NCI-H1105 treated with DMSO at 0.1 percent for 48 hours (cell line): ENCODE measurements at regions not wholly inside any gene's neighbourhood (a gene's known extent, or its start where the extent isn't known, plus 50 kb on each side); places are given as distances from the start of the nearest gene placed in this dataset.
"Not testable (repeated sequence)": the region's sequence is repeated elsewhere in the genome, so short reads cannot be mapped to it uniquely, and the experiment has no call there.

Source experiments
- DNase-seq: peaks from one replicate; lab custom pipeline; 2025; lab: John Stamatoyannopoulos, UW

DNA sequence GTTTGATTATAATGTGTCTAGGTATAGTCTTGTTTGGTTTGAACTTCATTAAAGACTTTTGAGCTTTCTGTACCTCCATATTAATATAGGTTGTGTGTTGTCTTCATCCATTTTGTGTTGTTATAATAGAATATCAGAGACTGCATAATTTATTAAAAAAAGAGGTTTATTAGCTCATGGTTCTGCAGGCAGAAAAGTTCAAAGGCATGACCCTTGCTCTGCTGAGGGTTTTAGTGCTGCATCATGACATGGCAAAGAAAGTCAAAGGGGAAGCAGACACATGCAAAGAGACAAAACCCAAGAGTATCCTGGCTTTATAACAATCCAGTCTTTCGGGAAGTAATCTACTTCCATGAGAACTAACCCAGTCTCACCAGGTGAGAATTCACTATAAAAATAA lies 358.2 kb downstream of the EDEM1 start:
- no peak for DNase-seq

DNA sequence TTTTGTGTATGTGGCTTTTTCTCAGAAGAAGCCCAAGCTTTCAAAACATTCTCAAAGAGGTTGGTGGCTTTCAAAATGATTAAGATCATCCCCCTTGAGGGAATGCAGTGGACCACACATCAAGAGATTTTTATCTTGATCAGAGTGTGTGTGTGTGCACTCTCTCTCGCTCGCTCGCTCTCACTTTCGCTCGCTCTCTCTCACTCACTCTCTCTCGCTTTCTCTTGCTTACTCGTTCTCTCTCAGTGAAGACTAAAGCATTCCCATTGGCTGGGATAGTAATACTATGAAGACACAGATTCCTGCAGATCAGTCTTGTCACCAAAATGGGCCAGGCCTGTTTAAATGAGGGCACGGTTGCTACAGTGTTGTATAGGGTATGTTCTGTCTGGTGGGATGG lies 365.7 kb downstream of the EDEM1 start:
- no peak for DNase-seq

DNA sequence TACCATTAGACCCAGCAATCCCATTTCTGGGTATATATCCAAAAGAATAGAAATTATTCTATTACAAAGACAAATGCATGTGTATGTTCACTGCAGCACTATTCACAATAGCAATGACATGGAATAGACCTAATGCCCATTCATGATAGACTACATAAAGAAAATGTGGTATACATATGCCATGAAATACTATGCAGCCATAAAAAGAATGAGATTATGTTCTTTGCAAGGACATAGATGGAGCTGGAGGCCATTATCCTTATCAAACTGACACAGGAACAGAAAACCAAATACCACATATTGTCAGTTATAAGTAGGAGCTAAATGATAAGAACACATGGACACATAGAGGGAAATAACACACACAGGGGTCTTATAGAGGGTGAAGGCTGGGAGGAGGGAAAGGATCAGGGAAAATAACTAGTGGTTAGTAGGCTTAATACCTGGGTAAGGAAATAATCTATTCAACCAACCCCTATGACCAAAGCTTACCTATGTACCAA lies 366.8 kb downstream of the EDEM1 start:
- DNase-seq = no peak

DNA sequence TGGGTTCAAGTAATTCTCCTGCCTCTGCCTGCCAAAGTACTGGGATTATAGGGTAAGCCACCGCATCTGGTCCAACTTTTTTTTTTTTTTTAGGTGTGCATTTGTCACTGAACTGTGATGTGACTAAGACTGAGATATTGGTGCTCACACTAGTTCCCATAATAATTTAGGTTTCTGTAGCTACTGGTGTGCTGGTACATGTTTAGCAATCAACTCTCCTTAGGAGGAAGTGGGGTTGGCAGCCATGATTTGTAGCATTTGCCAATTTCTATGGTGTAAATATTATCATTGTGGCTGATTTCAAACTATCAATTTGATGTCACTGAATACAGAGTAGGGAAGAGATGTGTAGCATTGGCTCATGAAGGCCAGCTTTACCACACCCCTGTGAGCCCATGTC lies 372.7 kb downstream of the EDEM1 start:
- DNase-seq = no peak

DNA sequence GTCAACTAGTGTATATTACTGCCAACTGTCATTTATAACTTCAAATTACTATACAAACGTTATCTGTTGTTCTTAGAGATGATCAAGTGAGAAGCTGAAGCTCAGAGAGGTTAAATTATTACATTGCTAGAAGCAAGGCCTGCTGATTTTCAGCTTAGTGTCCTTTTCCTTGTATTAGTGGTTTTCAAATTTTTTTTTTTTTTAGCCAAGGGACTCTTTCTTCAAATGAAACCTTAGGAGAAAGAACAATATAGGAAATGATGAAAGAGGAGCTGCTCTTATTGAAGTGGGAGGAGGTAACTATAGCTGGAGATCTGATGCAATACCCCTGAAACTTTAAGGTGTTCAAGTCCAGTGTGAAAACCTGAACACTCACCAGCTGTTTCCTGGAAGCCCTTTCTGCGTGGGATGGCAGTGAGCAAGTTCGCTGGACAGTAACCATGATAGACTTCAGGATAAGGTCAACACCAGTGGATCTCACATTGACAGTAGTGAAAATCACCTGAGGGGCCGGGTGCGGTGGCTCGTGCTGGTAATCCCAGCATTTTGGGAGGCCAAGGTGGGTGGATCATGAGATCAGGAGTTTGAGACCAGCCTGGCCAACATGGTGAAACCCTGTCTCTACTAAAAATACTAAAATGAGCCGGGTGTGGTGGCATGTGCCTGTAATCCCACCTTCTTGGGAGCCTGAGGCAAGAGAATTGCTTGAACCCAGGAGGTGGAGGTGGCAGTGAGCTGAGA lies 376.2 kb downstream of the EDEM1 start:
- no peak for DNase-seq

DNA sequence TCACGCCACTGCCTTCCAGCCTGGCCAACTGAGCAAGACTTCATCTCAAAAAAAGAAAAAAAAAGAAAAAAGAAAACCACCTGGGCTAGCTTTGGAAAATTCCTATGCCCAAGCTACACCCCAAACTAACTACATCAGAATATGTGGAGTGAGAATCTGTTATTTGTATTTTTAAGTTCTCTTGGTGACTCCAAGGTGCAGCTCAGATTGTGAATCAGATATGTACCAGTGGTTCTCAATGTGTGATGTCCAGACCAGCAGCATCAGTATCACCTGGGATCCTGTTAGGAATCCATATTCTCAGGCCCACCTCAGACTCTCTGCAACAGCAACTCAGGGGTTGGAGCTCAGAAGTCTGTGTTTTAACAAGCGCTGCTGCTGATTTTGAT lies 376.8 kb downstream of the EDEM1 start:
- DNase-seq = no peak

DNA sequence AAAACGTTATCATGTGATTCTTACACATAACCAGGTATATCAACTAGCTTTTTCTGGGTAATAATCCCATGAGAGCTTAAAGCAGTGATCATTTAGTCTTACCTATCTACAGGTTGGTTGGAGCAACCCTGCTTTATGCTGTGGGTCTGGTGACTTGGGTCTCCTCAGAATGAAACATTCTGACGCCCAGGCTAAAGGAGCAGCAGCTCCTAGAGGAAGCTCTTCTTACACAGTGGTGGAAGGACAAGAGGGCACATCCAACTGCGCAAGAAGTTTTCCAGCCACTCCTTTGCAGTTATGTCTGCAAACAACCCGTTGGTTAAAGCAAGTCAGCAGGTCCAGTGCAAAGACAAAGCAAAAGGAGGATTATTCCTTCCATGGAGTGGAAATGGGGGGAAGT lies 377.5 kb downstream of the EDEM1 start:
- no peak for DNase-seq

DNA sequence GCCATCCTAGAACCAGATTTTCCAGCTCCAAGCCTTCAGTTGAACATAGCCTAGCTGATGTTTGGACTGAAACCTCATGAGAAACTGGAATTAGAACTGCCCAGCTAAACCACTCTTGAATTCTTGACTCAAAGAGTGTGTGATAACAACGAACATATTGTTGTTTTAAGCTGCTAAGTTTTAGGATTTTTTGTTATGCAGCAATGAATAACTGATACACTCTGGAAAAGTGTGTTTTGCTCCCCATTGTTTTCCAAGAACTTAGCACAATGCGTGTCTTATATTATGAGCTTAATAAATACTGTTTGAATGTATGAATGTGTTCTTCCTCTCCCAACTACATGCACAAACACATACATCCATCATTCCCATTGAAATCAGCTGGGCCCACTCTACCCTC lies 379.6 kb downstream of the EDEM1 start:
- DNase-seq = no peak

DNA sequence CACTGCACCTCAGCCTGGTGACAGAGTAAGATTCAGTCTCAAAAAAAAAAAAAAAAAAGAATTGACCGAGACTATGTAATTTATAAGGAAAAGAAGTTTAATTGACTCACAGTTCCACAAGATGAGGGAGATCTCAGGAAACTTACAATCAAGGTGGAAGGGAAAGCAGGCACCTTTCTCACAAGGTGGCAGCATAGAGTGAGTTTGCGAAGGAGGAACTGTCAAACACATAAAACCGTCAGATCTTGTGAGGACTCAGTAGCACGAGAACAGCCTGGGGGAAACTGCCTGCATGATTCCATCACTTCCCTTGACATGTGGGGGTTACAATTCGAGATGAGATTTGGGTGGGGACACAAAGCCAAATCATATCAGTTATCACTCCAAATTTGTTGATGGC lies 380.9 kb downstream of the EDEM1 start:
- DNase-seq = no peak

DNA sequence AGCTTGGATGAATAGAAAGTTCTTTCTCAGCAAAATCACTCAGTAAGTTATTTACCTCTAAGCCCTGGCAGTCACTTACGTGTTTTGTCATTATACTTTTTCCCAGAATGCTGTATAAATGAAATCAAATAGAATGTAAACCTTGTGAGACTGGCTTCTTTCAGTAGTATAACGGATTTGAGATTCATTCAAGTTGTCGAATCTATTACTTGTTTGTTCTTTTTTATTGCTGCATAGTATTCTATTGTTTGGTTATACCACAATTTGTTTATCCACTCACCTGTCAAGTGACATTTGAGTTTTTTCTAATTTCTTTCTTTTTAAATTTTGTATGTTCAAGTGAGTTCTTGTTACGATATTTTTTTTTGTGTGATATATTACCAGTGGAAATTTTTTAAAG lies 381.6 kb downstream of the EDEM1 start:
- DNase-seq = no peak

DNA sequence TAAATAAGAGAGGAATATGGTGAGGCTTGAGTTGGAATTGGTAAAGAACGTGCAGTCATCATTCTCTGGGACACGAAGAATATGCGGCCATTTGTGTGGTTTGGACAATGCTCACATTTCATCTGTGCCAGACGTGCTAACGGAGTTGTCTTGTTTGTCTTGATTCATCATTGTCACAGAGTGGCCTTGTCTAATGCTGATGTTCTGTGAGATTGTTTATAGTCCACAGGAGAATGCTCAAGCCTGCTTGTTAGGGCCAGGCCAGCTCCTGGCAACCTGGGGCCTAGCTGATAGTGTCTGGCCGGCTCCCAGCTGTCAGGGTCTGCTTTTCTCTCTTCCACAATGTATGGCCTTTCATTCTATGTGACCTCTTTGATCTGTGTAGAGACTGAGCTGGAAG lies 384.7 kb downstream of the EDEM1 start:
- DNase-seq = no peak

DNA sequence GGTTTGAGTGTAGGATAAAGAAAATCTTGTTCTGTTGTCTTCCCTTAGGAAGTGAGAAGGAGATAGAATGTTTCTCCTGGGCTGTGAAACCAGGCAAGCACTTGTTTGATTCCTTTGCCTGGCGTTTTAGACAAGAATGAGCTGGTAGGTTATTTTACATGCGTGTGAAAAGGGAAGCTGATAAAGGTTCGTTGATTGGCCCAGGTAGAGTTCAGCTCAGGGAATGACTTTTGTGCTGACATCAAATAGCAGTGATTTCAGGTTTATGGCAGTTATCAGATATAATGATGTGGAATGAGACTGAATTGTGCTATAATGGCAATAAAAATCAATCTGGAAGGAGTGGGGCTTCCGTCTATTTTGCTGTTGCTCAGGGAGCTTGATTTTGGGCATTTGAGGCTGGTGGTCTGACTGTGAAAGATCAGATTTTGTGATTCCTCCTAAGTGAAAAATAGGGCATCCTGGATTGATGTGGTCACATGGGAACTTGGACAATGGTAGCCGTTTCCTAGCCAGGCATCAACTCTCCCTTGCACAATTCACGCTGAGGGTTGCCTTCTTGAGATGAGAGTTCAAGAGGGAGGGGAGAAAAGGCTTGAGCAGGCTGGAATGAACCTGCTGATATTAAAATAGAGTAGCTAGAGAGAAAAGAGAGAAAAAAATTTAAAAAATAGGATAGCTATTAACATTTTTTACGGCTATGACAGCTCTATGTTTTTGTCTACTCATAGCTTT lies 388.9 kb downstream of the EDEM1 start:
- no peak for DNase-seq

DNA sequence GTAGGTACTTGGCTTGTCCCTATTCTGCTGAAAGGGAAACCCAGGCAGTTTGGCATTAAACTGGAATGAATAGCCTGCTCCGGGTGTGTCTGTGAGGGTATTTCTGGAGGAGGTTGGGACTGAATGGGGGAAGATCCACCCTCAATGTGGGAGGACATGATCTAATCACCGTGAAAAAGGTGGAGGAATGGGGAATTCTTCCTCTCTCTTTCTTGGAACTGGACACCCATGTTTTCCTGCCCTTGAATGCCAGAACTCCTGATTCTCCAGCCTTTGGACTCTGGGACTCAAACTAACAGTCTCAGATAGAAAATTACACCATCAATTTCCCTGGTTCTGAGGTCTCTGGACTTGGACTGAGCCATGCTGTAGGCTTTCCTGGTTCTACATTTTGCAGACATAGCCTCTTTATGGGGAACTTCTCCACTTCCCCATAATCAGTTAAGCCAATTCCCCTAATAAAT lies 391.7 kb downstream of the EDEM1 start:
- no peak for DNase-seq

DNA sequence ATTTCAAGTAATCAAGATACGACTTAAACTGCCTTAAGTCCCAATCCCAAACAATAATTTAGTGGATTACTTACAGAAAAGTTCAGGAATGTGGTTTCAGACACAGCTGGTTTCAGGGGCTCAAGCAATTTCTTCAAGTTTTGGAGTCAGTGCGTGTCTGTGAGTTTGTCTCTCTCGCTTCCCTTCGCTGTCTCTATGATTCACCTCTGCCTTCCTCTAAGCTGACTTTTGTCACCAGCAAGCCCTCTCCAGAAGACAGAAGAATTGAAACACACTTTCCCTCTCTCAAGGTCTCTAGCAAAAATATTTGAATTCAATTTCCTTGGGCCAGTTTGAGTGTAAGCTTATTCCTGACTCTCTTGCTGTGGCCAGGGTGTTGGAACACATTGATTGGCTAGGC lies 392.4 kb downstream of the EDEM1 start:
- no peak for DNase-seq

DNA sequence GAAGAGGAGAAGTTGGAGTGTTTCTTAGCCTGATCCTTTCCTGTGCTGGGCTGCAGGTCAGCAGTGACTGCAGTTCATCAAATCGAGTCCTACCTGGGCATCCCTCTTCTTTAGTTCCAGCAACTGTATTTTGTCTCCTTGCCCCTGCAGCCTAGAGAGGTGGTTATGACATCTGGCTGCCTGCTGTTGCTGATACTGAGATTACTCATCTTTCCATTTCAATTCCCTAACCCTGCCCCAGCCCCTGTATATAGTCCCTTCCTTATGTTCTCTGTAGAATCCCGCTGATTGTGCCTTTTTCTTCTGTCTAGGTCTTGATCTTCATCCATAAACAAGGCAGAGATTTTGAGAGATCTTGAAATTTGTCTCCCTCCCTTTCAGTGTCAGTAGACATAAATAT lies 393.3 kb downstream of the EDEM1 start:
- no peak for DNase-seq

DNA sequence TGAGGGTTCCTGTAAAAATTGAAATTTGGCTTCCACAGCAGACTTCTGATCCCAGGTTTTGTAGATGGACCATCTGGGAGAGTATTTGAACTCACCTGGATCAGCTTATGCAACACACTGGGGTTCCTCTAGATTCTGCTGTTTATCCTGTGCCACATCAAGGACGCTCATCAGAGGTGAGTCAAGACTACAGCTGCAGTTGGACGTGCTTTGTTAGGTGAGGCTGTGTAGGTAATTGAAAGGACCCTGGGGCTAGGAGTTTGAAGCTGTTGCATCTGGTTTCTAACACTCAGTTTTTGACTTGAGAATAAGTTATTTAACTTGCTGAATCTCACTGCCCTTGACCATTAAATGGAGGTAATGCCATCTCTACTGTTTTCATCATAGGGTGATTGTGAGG lies 394.2 kb downstream of the EDEM1 start:
- DNase-seq = no peak

DNA sequence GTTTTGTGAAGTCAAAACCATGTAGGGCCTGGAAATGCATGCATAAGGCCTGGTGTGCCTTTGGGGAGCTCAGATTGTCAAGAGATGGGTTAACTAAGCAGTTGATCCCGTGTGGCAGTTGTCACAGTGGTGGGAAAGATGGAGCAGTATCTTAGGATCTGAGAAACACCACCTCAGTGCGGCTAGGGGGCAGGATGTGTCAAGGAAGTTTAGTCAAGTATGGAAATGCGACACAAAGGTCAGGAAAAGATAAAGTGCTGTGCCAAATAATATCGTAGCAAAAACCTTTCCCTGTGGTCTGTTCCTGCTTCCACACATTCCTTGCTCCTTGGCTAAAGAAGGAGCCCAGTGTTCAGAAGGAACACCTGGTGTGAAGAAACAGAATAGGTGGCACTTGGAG lies 396.4 kb downstream of the EDEM1 start:
- DNase-seq = no peak

DNA sequence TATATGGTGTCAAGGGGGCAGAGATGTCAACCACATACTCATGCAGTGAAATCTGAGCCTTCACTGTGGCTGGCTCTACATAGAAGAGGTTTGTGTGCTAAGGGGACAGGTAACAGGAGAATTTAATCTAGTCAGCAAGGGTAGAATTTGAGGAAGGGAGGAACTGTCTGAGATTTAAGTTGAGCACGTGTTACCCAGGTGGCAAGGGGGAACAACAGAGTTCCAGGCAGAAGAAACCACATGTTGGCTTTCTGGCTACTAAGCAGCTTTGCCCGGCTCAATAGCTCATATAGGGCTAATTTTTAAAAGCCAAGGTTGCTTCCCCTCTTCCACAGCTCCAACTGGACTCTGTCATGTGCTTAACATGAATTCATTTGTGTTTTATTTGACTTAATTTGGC lies 397.6 kb downstream of the EDEM1 start:
- no peak for DNase-seq

DNA sequence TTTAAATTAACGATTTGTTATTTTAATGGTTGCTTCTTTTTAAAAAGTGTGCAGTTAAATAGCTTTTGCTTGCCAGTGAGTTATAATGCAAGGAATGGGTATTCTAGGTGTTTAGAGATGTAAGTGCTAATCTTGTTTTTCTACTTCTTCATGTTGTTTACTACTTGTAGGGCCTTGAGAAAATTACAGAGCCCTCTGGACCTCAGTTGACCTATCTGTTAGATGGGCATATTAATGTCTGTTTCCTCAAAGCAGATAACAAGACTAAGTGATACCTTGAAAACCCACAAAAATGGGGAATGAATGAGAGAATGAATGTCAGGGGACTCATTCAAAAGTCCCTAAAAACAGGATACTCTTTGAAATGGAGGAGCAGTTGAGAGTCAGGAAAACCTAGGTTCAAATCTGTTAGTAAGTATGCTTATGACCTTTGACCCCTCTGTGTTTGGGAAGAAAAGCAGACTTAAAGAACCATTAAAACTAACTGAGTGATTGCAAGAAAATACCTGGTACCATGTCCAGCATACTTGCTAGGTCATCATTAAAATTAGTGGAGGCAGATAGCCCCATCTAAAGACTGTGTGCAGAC lies 419.5 kb downstream of the EDEM1 start:
- DNase-seq = no peak

DNA sequence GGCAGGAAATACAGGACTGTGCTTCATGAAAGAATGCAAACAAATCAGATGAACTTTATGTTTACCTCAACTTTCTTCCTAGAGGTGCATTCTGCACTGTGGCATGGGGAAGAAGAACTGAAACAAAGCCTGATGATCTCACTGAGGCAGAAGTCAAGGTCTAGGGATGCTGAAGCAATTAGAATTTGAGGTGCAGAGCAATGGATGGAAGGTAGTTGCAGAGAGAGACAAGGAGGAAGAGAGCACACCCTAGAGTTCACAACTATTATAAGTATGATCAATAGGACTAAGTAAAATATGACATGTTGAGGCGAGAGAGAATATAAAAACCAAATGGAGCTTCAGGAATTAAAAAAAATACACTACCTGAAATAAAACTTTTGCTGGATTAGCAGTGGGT lies 420.1 kb downstream of the EDEM1 start:
- DNase-seq = no peak

DNA sequence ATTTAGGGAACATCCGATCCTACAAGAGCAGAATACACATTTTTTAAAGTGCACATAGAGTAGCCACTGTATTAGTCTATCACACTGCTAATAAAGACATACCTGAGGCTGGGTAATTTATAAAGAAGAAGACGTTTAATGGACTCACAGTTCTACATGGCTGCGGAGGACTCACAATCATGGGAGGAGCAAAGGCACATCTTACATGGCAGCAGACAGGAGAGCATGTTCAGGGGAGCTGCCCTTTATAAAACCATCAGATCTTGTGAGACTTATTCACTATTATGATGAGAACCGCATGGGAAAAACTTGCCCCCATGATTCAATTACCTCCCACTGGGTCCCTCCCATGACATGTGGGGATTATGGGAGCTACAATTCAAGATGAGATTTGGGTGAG lies 421.5 kb downstream of the EDEM1 start:
- DNase-seq = not testable (repeated sequence)

DNA sequence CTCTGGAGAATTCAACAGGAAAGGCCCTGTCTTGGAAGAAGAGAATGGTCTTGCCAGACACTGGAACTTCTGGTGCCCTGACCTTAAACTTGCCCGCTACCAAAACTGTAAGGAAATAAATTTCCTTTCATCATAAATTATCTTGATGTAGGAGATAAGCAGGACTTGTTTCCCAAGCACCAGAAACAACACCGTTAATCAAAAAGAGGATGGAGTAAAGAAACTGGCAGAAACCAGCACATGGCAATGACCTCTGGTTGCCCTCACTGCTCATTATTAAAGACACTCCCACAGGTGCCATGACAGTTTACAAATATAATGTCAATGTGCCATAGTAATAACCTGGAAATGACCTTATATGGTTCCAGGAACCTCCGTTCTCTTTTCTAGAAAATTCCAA lies 426.1 kb downstream of the EDEM1 start:
- DNase-seq = no peak

DNA sequence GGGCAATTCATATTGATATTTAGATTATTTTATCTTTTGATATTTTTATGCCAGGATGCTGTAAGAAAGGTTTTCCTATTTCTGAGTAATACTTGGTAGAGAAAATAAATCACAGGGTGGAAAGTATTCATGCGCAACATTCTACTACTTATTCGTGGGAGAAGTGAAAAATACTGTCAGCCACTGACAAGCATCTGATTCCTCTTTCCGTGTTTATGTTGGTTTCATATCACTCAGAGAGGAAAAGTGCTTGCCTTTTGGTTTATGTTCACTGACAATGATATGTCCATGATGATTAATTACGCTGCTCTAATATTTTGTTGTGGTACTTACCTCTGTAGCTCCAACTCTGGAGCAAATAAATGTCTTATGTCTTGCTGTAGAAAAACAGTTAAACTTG lies 429.4 kb downstream of the EDEM1 start:
- no peak for DNase-seq
